Gastrocnemius medialis (tissue), 4 donors: ENCODE measurements at regions not wholly inside any gene's neighbourhood (a gene's known extent, or its start where the extent isn't known, plus 50 kb on each side); places are given as distances from the start of the nearest gene placed in this dataset.

ENCODE experiments used
- ATAC-seq, 2 donors: fragments of 150-250 bp; one replicate each; pipeline ENCODE4 v1.9.1; 2016
- DNase-seq, 2 donors: peaks; one replicate each; pipeline ENCODE4 v3.0.0-alpha.2; 2019
- H3K27ac ChIP-seq, 4 donors: fragments of 200-600 bp; sonication (generic); 1 replicate in 1 of 4; 2 replicates in 3 of 4; pipeline ENCODE4 v1.5.1; 2016 to 2018; ENCODE audit warnings: mild to moderate bottlenecking in 2 of 4, moderate library complexity in 1 of 4
- H3K27me3 ChIP-seq, 3 donors: fragments of 200-600 bp; sonication (generic) in 2 of 3; 1 replicate in 1 of 3; 2 replicates in 2 of 3; pipeline versions ENCODE4 v1.5.1 to v1.6.0; 2016 to 2019; ENCODE audit warnings: mild to moderate bottlenecking in 1 of 3, moderate library complexity in 1 of 3
- H3K36me3 ChIP-seq, 2 donors: fragments of 200-600 bp; sonication (generic) in 1 of 2; one replicate each; pipeline ENCODE4 v1.5.1; 2017 to 2018
- H3K4me1 ChIP-seq, 2 donors: fragments of 200-600 bp; sonication (generic) in 1 of 2; one replicate each; pipeline ENCODE4 v1.5.1; 2016 to 2017; ENCODE audit warnings: mild to moderate bottlenecking in 2 of 2
- H3K4me3 ChIP-seq, 4 donors: fragments of 200-600 bp; sonication (generic) in 3 of 4; 1 replicate in 1 of 4; 2 replicates in 3 of 4; pipeline ENCODE4 v1.5.1; 2016 to 2019; ENCODE audit warnings: mild to moderate bottlenecking in 2 of 4
- H3K9me3 ChIP-seq, 3 donors: fragments of 200-600 bp; sonication (generic) in 2 of 3; 1 replicate in 1 of 3; 2 replicates in 2 of 3; pipeline ENCODE4 v1.5.1; 2016 to 2019
- CTCF ChIP-seq, 5 experiments: fragments of 450-650 bp in 3 of 5; fragments of 200-600 bp in 2 of 5; sonication (generic) in 2 of 5; IDR thresholded peaks in 4 of 5; conservative IDR thresholded peaks in 1 of 5; 1 replicate in 4 of 5; 2 replicates in 1 of 5; pipeline ENCODE4 v1.5.1; 2016 to 2019; ENCODE audit warnings: antibody characterized with exemption in 5 of 5, mild to moderate bottlenecking in 3 of 5, moderate library complexity in 3 of 5
- POLR2A ChIP-seq, 2 donors: fragments of 450-650 bp; IDR thresholded peaks; one replicate each; pipeline ENCODE4 v1.6.1; 2017; ENCODE audit warnings: antibody characterized with exemption in 2 of 2, mild to moderate bottlenecking in 2 of 2, moderate library complexity in 2 of 2
- in situ Hi-C, 4 donors: fragments of 200-750 bp; cut with MboI; loops; one replicate each; pipeline versions ENCODE4 v1.15.0 to v1.8.0; 2017; ENCODE audit warnings: low sequenced_read_pairs in 4 of 4
- intact Hi-C: fragments of 100-400 bp; cut with DNase I; formaldehyde crosslinking; loops from one replicate; pipeline ENCODE4 v1.15.1; 2023; ENCODE audit warnings: low total_unique reads

- no peak for TF ChIP-seq CTCF (IDR thresholded peaks at IDR 0.05 in 4 of 5, conservative IDR thresholded peaks at IDR 0.05 in 1 of 5)
- peak; percentile 74 to 75 for ATAC-seq
- H3K27ac ChIP-seq = peak overlapping the region; percentile 84 to 91 (median 86)
- H3K36me3 ChIP-seq = no peaks in the 10 kb centered on the region
- peaks cover 30 to 36% of the 10 kb centered on the region in 2 donors for H3K4me1 ChIP-seq
- in situ Hi-C loops (no loop called here), intact Hi-C loops (loop anchor here (1.0 to 10.0 kb wide), 4 partner anchors 76 to 686 kb away; partner anchors contain the start of genes ATF2 and EVX2)
- H3K4me3 ChIP-seq = peak overlapping the region in 1 of 4 donors; percentile 20
- peak; percentile 59 to 73 for DNase-seq
- H3K9me3 ChIP-seq = no peaks in the 10 kb centered on the region
- no peaks in the 10 kb centered on the region for H3K27me3 ChIP-seq
Observed at GRCh38 chr2:175854665-175855064, 147.4 kb downstream of the LNPK start.

- peak overlapping the region; percentile 84 to 91 (median 86) for H3K27ac ChIP-seq
- H3K27me3 ChIP-seq = no peaks in the 10 kb centered on the region
- DNase-seq = no peak
- intact Hi-C loops (loop anchor here (2.0 to 10.0 kb wide), 2 partner anchors 99 to 685 kb away; partner anchors contain the start of gene ATF2), in situ Hi-C loops (no loop called here)
- no peaks in the 10 kb centered on the region for H3K36me3 ChIP-seq
- ATAC-seq = no peak
- H3K4me3 ChIP-seq = no peak overlapping the region
- H3K9me3 ChIP-seq = no peaks in the 10 kb centered on the region
- TF ChIP-seq CTCF (IDR thresholded peaks at IDR 0.05 in 4 of 5, conservative IDR thresholded peaks at IDR 0.05 in 1 of 5) = no peak
- TF ChIP-seq POLR2A (IDR thresholded peaks at IDR 0.05) = no peak
- H3K4me1 ChIP-seq = peaks cover 30 to 36% of the 10 kb centered on the region in 2 donors
Observed at GRCh38 chr2:175854129-175854528, 147.9 kb downstream of the LNPK start.

GRCh38 chr2:175853616-175853890, 148.5 kb downstream of the LNPK start:
- TF ChIP-seq CTCF (IDR thresholded peaks at IDR 0.05 in 4 of 5, conservative IDR thresholded peaks at IDR 0.05 in 1 of 5) = no peak
- TF ChIP-seq POLR2A (IDR thresholded peaks at IDR 0.05) = no peak
- no peak overlapping the region for H3K4me3 ChIP-seq
- no peak for DNase-seq
- H3K27ac ChIP-seq = no peak overlapping the region
- in situ Hi-C loops (no loop called here), intact Hi-C loops (loop anchor here (10.0 kb wide), 1 partner anchor 99 kb away; no protein-coding TSS in a partner anchor)
- peaks cover 30 to 36% of the 10 kb centered on the region in 2 donors for H3K4me1 ChIP-seq
- ATAC-seq = no peak
- no peaks in the 10 kb centered on the region for H3K36me3 ChIP-seq
- H3K9me3 ChIP-seq = no peaks in the 10 kb centered on the region
- no peaks in the 10 kb centered on the region for H3K27me3 ChIP-seq

- Histone ChIP-seq H3K27me3 (no peaks in the 10 kb centered on the region), H3K4me1 (peaks cover 30 to 36% of the 10 kb centered on the region in 2 donors), H3K4me3 (no peak overlapping the region), H3K9me3 (no peaks in the 10 kb centered on the region), H3K36me3 (no peaks in the 10 kb centered on the region), H3K27ac (no peak overlapping the region)
- in situ Hi-C loops = no loop called here
- ATAC-seq = no peak
- TF ChIP-seq CTCF (IDR thresholded peaks at IDR 0.05 in 4 of 5, conservative IDR thresholded peaks at IDR 0.05 in 1 of 5) (no peak), POLR2A (IDR thresholded peaks at IDR 0.05) (no peak)
- intact Hi-C loops = loop anchor here (10.0 kb wide), 1 partner anchor 98 kb away; no protein-coding TSS in a partner anchor
- DNase-seq = no peak
Observed at GRCh38 chr2:175852879-175853615, 149.0 kb downstream of the LNPK start.
